Kidney capillary endothelial cell (primary cell): ENCODE measurements at regions not wholly inside any gene's neighbourhood (a gene's known extent, or its start where the extent isn't known, plus 50 kb on each side); places are given as distances from the start of the nearest gene placed in this dataset.

Source experiments
- DNase-seq: peaks from one replicate; pipeline ENCODE4 v3.0.0-alpha.2; 2018; ENCODE audit warnings: low spot score

DNA sequence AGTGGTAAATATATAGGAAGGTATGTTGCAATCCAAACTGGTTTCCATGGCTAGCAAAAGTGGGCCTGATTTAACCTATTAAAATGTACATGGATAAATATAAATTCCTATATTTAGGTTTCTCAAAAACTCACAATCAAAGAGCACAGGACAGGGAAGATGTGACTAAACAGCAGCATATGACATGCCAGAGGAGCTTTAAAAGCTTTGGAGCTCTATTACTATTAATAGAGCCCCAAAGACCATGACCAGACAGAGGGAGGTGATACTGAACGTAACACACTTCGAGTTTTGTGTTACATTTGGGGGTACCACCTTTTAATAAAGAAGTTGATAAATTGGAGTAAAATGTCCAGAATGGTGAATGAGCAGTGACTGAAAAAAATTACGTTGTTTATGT, 179.5 kb upstream of the SLC14A2 start:
- no peak for DNase-seq

- no peak for DNase-seq
These were observed 177.9 kb upstream of the SLC14A2 start for GRCh38 chr18:45437366-45437765.

DNA sequence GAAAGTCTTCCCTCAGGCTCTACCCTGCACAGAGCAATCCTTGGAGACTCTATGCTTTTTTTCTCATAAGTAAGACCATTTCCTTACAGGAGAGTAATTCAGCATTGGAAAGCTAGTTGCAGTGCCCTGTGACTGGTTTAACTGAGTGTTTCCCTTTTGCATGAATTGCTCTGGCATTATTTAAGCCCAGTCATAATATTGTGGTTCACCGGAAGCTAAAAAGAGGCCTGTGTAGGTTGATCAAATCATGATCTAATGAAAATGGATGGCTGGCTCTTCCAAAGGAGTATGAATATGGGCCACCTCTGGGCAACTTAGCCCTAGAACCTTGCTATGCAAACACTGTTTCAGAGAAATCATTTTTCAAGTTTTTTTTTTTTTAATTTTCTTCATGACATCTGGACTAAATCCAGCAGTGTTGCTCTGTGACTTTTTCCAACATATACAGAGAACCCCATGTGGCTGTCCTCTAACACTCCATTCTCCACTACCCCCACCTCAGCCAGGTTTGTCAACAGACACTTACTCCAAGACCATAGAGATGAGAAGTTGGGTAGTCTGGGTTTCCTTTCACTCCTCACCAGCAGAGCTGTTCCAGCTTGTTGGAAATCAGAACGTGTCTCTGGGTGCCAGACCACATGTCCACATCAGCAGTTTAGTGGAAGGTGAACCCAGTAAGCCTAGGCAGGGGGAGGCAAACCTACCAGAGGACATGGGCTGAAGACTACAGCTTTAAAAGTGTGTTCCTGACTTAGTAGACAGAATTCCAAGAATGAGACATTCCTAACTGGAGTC, 175.2 kb upstream of the SLC14A2 start:
- no peak for DNase-seq

- DNase-seq = no peak
These were observed 174.0 kb upstream of the SLC14A2 start for GRCh38 chr18:45441110-45441847.

DNA sequence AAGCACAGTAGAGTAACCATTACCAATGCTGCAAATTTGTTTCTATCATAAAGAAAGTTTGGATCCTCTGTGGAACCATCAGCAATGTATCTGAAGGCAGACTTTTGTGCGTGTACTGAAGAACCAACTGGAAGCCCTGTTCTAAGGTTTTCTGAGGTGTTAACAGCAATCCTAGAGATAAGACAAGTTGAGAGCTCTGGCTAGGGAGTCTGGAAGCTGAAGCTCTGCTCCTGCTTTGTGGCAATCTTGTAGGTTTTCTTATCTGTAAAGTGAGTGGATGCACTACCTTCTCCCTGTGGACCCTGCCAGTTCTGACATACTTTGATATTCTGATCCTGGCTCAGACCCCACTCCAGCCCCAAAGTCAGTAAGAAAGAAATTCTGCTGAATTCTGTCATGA, 171.2 kb upstream of the SLC14A2 start:
- no peak for DNase-seq

- no peak for DNase-seq
These were observed 167.7 kb upstream of the SLC14A2 start for GRCh38 chr18:45447355-45448265.

GRCh38 chr18:45448871-45449270, 166.4 kb upstream of the SLC14A2 start:
- DNase-seq = no peak

DNA sequence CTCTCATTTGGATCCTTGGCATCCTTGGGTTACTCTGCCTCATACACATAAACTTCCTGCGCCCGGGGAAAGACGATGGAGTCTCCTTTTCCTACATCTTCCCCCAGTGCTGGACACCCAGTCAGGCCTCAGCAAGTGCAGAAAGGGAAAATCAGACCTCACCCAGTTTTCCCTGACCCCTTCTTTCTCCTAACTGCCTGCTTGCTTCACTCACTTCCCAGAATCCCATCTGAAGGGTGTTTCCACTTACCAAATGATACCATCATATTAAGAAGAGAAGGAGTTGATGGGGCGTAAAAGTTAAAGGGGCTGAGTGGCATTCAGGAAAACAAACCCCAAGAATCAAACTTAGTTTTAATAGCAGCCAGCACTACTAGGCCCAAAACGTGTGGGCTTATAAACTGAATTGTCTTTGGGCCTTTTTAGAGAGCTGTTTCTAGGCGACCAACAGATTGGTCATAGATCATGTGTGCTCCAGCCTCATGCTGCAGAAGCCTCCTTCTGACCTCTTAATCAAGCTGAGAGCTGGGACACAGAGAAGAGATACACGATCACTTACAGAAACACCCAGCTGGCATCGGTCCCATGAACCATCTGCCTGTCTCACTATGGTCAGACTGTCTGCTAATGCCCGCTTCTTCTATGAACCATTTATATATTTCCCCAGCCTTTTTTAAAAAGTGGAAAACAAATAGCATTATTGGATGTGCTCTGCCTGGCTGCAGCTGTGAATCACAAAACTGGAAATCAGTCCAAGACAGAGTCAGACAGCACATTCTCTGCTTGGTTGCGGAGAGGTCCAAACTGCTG, 165.7 kb upstream of the SLC14A2 start:
- no peak for DNase-seq

GRCh38 chr18:45456090-45457021, 158.9 kb upstream of the SLC14A2 start:
- DNase-seq = no peak

GRCh38 chr18:45458033-45458432, 157.2 kb upstream of the SLC14A2 start:
- no peak for DNase-seq

DNA sequence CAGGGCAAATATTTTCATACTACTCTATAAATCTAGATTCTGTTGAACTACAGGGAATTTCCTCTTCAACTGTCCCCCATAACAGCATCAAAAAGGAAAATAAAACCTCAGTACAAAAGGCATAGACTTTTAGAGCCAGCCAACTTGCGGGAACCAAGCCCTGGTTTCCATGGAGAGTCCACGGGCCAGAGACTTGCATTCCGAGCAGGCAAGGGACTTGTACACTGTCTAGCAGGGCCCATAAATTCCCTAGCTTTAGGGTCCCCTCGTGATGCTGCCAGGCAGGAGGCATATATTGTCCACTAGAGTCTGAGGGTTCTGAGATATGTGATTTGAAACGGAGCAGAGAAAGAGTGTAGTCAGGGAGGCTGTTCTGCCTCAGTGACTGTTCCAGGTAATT, 153.1 kb upstream of the SLC14A2 start:
- DNase-seq = no peak

DNA sequence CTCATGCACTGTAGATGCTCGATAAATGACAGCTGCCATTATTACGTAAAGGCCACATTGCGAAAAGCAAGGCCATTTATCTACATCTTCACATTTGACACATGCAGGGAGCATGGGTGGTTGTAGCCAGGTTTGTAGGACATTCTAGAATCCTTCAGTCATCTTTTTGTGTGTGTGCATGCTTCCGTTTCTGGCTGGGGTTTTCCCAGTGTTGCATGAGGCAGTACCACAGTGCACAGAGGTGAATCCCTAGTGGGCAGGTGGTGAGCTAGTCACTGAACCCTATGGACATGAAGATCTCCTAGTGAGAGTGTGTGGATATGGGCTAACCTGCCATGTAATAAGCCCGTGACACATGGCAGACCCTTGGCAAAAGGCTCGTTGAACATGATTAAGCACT, 151.8 kb upstream of the SLC14A2 start:
- no peak for DNase-seq

DNA sequence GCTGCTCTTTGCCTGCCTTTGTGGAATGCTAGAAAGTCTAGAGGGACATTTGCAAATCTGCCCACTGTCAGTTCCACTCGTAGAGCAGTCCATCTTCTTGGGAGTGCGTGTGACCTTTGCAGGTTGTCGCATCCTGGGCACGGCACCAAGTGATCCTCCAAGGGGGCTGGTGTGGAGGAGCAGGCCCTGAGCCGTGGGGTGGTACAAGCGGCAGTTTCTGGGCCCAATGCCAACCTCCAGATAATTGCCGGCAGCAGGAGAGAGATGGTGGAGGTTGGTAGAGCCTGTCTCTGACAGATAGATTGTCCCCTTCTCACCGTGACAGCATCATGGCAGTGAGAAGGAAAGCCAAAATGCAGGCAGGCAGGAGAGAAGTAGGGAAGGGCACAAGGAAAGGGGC, 150.7 kb upstream of the SLC14A2 start:
- no peak for DNase-seq

DNA sequence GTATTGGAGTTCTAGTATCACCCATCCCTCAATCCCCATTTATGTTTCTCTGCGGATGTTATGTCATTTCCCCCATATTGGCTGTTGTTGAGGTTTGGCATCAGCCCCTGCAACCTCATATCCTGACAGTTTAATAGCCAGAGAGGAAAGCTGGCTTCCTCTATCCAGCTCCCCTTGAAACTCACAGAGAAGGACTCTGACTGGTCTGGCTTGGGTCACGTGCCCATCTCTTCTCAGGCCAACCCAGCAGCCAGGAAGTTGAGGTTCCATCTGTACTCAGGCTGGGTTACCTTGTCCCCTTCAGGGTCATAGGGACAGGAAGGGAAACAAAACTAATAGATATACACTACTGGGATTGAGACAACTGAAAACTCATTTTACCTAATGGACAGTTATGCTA, 148.0 kb upstream of the SLC14A2 start:
- peak; percentile 46 for DNase-seq

- DNase-seq = no peak
These were observed 147.3 kb upstream of the SLC14A2 start for GRCh38 chr18:45467945-45468344.

DNA sequence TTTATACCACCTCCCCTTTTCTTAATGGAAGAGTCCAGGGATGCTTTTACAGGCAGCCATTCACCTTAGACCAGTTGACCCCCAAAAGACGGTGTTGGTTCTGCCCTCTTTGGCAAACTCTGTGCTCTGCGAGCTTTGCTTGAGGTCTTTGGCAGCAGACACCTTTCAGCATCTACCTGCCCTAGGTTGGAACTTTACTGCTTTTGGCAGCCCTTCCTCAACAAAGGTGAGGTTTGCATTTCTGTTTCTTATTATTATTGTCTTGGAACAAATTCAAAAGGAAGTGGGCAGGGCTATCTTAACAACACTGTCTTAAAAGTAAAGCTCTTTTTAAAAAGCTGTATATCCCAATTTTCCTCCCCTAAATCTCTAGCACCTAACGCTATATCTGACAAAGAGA, 136.4 kb upstream of the SLC14A2 start:
- no peak for DNase-seq

DNA sequence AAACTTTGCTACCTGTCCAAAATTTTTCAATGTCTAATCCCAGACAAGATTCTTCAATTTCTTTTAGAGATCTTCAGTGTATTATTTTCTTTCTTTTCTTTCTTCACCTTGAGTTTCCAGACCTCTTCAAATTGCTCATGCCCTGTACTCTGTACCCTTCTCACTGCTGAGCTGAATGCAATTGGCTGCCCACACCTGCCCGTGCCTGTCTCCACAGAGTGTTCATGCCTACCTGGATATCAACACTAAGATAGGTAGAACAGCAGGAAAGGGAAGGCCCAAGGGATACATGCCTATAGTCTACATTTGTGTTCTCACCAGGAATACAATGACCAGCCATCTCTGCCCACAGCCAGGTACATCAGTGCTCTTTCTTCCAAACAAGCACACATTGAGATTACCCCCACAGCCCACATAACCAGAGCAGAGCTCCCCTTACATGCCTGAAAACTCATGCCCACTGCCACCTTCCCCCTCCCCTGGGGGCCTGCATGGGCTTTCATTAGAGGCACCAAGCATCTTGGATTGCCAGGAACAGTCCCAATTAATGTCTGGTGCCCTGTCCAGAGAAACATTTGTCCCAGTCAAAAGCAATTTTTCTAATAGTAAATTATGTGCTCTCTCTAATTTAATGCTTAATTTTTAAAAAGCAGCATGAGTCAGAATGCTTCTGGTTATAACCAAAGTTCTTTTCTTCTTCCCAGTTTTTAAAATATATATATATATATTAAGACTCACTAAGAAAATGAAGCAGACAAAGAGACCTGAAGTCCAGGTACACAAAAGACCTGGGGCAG, 134.9 kb upstream of the SLC14A2 start:
- no peak for DNase-seq

DNA sequence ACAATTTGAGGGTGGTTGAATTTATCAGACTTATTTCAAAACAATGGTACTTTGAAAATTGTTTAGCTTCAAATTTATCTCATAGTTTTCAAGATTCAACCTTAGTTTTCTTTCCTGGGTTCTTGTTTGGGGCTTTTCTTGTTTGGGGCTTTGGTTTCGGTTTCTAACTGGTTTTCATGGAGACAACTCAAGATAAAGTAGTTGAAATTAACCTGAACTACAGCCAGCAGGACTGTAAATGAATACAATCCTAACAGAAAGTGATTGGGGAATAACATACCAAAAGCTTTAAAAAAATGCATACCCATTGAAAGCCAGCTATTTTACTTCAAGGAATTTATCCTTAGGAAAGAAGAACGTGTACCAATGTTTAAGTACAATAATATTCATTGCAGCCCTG, 133.5 kb upstream of the SLC14A2 start:
- no peak for DNase-seq

GRCh38 chr18:45482286-45482685, 133.0 kb upstream of the SLC14A2 start:
- no peak for DNase-seq

DNA sequence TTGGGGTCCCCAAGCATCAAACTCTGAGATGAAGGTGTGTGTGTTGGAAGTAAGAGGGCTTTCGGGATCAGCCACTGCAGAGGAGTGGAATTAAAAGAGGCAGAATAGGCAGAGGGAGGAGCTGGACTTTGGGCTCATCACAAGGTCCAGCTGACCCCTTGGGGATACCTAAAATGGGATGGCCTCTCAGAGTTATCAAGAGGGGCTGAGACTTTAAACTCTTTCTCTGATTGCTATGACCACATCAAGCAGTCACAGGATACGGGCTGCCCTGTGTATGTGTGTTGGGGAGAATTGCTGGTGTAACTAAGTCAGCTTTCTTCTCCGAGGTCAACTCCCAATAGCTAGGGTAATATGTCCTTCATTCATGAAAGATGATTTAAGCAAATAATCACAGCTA, 127.7 kb upstream of the SLC14A2 start:
- DNase-seq = no peak
